ENCODE measurements at regions not wholly inside any gene's neighbourhood (a gene's known extent, or its start where the extent isn't known, plus 50 kb on each side); places are given as distances from the start of the nearest gene placed in this dataset.
"Not testable (repeated sequence)": the region's sequence is repeated elsewhere in the genome, so short reads cannot be mapped to it uniquely, and the experiment has no call there.

GRCh38 chr20:11513241-11513745 lies 404.4 kb upstream of the BTBD3 start:
- TF ChIP-seq CTCF (conservative IDR thresholded peaks at IDR 0.05; ENCODE audit: low read length); EZH2phosphoT487 (IDR thresholded peaks at IDR 0.05; ENCODE audit: borderline replicate concordance, low read depth, low read length): not testable (repeated sequence)
